ENCODE measurements at regions not wholly inside any gene's neighbourhood (a gene's known extent, or its start where the extent isn't known, plus 50 kb on each side); places are given as distances from the start of the nearest gene placed in this dataset.

- no peak for TF ChIP-seq POLR2A (IDR thresholded peaks at IDR 0.05)
- no peak for TF ChIP-seq CTCF (IDR thresholded peaks at IDR 0.05)
- TF ChIP-seq EP300 (IDR thresholded peaks at IDR 0.05) = no peak
Observed at GRCh38 chr4:65747386-65747785, 77.1 kb upstream of the EPHA5 start.
